Non-pigmented ciliary epithelial cell (primary cell): ENCODE measurements at regions not wholly inside any gene's neighbourhood (a gene's known extent, or its start where the extent isn't known, plus 50 kb on each side); places are given as distances from the start of the nearest gene placed in this dataset.

Experiments
- DNase-seq: peaks from one replicate; pipeline ENCODE4 v3.0.0-alpha.2; 2010; ENCODE audit warnings: low read depth

GRCh38 chr2:120587997-120588336 lies 147.7 kb upstream of the GLI2 start:
- no peak for DNase-seq

- peak; percentile 94 for DNase-seq
Measured at GRCh38 chr2:120589771-120590608, 145.7 kb upstream of the GLI2 start.

GRCh38 chr2:120590841-120591240 lies 144.8 kb upstream of the GLI2 start:
- DNase-seq, result no peak

- DNase-seq, result no peak
Measured at GRCh38 chr2:120591572-120591971, 144.1 kb upstream of the GLI2 start.

GRCh38 chr2:120592084-120592483 lies 143.6 kb upstream of the GLI2 start:
- DNase-seq, result no peak

GRCh38 chr2:120593921-120594686 lies 141.6 kb upstream of the GLI2 start:
- DNase-seq, result no peak

GRCh38 chr2:120594856-120595685 lies 140.6 kb upstream of the GLI2 start:
- DNase-seq, result no peak

- no peak for DNase-seq
Measured at GRCh38 chr2:120595739-120596138, 139.9 kb upstream of the GLI2 start.

- no peak for DNase-seq
Measured at GRCh38 chr2:120596191-120596811, 139.4 kb upstream of the GLI2 start.

GRCh38 chr2:120596990-120597594 lies 138.6 kb upstream of the GLI2 start:
- peak; percentile 18 for DNase-seq

- no peak for DNase-seq
Measured at GRCh38 chr2:120597595-120598193, 138.0 kb upstream of the GLI2 start.

GRCh38 chr2:120598416-120598815 lies 137.3 kb upstream of the GLI2 start:
- DNase-seq, result no peak

GRCh38 chr2:120599072-120599471 lies 136.6 kb upstream of the GLI2 start:
- DNase-seq, result no peak

GRCh38 chr2:120599656-120600055 lies 136.0 kb upstream of the GLI2 start:
- DNase-seq, result no peak

GRCh38 chr2:120600335-120600734 lies 135.3 kb upstream of the GLI2 start:
- no peak for DNase-seq

GRCh38 chr2:120600786-120601185 lies 134.9 kb upstream of the GLI2 start:
- DNase-seq, result no peak

GRCh38 chr2:120601566-120601965 lies 134.1 kb upstream of the GLI2 start:
- DNase-seq, result no peak

- DNase-seq, result no peak
Measured at GRCh38 chr2:120602251-120602650, 133.4 kb upstream of the GLI2 start.

- no peak for DNase-seq
Measured at GRCh38 chr2:120604767-120605166, 130.9 kb upstream of the GLI2 start.

GRCh38 chr2:120605231-120605935 lies 130.3 kb upstream of the GLI2 start:
- no peak for DNase-seq

GRCh38 chr2:120606280-120606679 lies 129.4 kb upstream of the GLI2 start:
- DNase-seq, result no peak
